CD8-positive, alpha-beta memory T cell (primary cell): ENCODE measurements at regions not wholly inside any gene's neighbourhood (a gene's known extent, or its start where the extent isn't known, plus 50 kb on each side); places are given as distances from the start of the nearest gene placed in this dataset.
"Not testable (repeated sequence)": the region's sequence is repeated elsewhere in the genome, so short reads cannot be mapped to it uniquely, and the experiment has no call there.

Experiments
- CTCF ChIA-PET: fragments of 350-600 bp; sonication (Branson Sonifier 250); formaldehyde crosslinking; loops from one replicate; lab custom pipeline; 2021; ENCODE audit warnings: antibody characterized with exemption; lab: Charles Lee
- POLR2A ChIA-PET: fragments of 350-600 bp; sonication (Branson Sonifier 250); formaldehyde crosslinking; loops from one replicate; lab custom pipeline; 2021; ENCODE audit warnings: antibody characterized with exemption; lab: Charles Lee
- DNase-seq, 5 donors: peaks; one replicate each; pipeline versions ENCODE4 v3.0.0 to v3.0.0-alpha.2; 2020 to 2022; ENCODE audit warnings: mixed read lengths in 1 of 5
- H3K27ac ChIP-seq: one replicate; pipeline ENCODE4 v1.7.0; 2013; ENCODE audit warnings: low read depth, mild to moderate bottlenecking, low read length, moderate library complexity
- H3K27me3 ChIP-seq: 2 replicates; pipeline ENCODE4 v1.7.0; 2013; ENCODE audit warnings: low read length, mild to moderate bottlenecking; ENCODE audit not compliant: insufficient read depth, poor library complexity, severe bottlenecking
- H3K36me3 ChIP-seq: 2 replicates; pipeline ENCODE4 v1.7.0; 2013; ENCODE audit warnings: mild to moderate bottlenecking, low read length, moderate library complexity; ENCODE audit not compliant: insufficient read depth
- H3K4me1 ChIP-seq: 2 replicates; pipeline ENCODE4 v1.7.0; 2013; ENCODE audit warnings: mild to moderate bottlenecking, low read length, moderate library complexity; ENCODE audit not compliant: insufficient read depth
- H3K4me3 ChIP-seq: 2 replicates; pipeline ENCODE4 v1.7.0; 2013; ENCODE audit warnings: mild to moderate bottlenecking, low read length
- H3K9me3 ChIP-seq: 2 replicates; pipeline ENCODE4 v1.7.0; 2013; ENCODE audit warnings: mild to moderate bottlenecking, low read length
- H3K27ac Mint-ChIP-seq, 8 donors: one replicate each; pipeline ENCODE4 v1.8.0; 2020 to 2021; ENCODE audit warnings: mixed read lengths in 8 of 8, mild to moderate bottlenecking in 6 of 8, inconsistent platforms in 3 of 8, moderate library complexity in 3 of 8
- H3K27me3 Mint-ChIP-seq, 2 donors: one replicate each; pipeline ENCODE4 v1.8.0; 2020 to 2021; ENCODE audit warnings: mixed read lengths in 2 of 2, mild to moderate bottlenecking in 1 of 2, moderate library complexity in 1 of 2
- H3K36me3 Mint-ChIP-seq, 3 donors: one replicate each; pipeline ENCODE4 v1.8.0; 2020 to 2021; ENCODE audit warnings: mixed read lengths in 3 of 3, inconsistent platforms in 1 of 3, mild to moderate bottlenecking in 1 of 3
- H3K4me1 Mint-ChIP-seq, 3 donors: one replicate each; pipeline ENCODE4 v1.8.0; 2020 to 2021; ENCODE audit warnings: mixed read lengths in 3 of 3, inconsistent platforms in 1 of 3, mild to moderate bottlenecking in 1 of 3
- H3K4me3 Mint-ChIP-seq, 7 donors: one replicate each; pipeline ENCODE4 v1.8.0; 2020 to 2021; ENCODE audit warnings: mixed read lengths in 7 of 7, mild to moderate bottlenecking in 6 of 7, moderate library complexity in 4 of 7, inconsistent platforms in 2 of 7
- H3K9me3 Mint-ChIP-seq, 5 donors: one replicate each; pipeline ENCODE4 v1.8.0; 2020 to 2022; ENCODE audit warnings: mixed read lengths in 5 of 5, mild to moderate bottlenecking in 3 of 5, moderate library complexity in 2 of 5, inconsistent platforms in 1 of 5

- H3K4me3 ChIP-seq = no peak overlapping the region
- H3K27ac Mint-ChIP-seq = no peak overlapping the region
- no peak overlapping the region for H3K27ac ChIP-seq
- no peaks in the 10 kb centered on the region for H3K36me3 ChIP-seq
- peaks cover 0 to 5% (median 0%) of the 10 kb centered on the region in 5 donors for H3K9me3 Mint-ChIP-seq
- DNase-seq = no peak
- no peaks in the 10 kb centered on the region for H3K9me3 ChIP-seq
- no peaks in the 10 kb centered on the region for H3K4me1 Mint-ChIP-seq
- POLR2A ChIA-PET = no interaction called here
- H3K27me3 ChIP-seq = no peaks in the 10 kb centered on the region
- H3K4me1 ChIP-seq = no peaks in the 10 kb centered on the region
- H3K4me3 Mint-ChIP-seq = no peak overlapping the region
- no peaks in the 10 kb centered on the region for H3K36me3 Mint-ChIP-seq
- H3K27me3 Mint-ChIP-seq = peaks cover 2 to 20% of the 10 kb centered on the region in 2 donors
- CTCF ChIA-PET = no interaction called here
Observed at GRCh38 chr6:140462453-140463311, 1088.2 kb upstream of the CITED2 start.

DNA sequence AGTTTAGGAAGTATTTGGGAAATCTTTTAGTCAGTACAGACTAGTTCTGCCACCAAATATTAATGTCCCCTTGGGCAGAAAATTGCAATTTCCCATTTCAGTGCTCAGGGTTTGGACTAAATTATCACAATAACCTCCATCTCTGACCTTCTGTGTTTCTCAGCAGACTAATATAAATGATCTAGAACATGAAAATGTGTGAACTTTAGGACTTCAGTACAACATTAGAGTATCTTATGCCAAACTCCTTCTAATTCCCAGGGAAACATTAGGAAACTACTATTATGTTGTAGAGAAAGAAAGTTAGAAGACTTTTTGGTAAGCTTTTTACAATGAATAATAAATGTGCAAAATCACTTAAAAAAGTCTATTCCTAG, 1087.6 kb upstream of the CITED2 start:
- Mint-ChIP-seq H3K4me3 (no peak overlapping the region), H3K36me3 (no peaks in the 10 kb centered on the region), H3K27me3 (peaks cover 2 to 20% of the 10 kb centered on the region in 2 donors), H3K9me3 (peaks cover 0 to 5% (median 0%) of the 10 kb centered on the region in 5 donors), H3K27ac (no peak overlapping the region), H3K4me1 (no peaks in the 10 kb centered on the region)
- Histone ChIP-seq H3K36me3 (no peaks in the 10 kb centered on the region), H3K9me3 (no peaks in the 10 kb centered on the region), H3K4me3 (no peak overlapping the region), H3K4me1 (no peaks in the 10 kb centered on the region), H3K27me3 (no peaks in the 10 kb centered on the region), H3K27ac (no peak overlapping the region)
- ChIA-PET CTCF (no interaction called here), POLR2A (no interaction called here)
- DNase-seq = no peak

GRCh38 chr6:140460267-140460666, 1085.8 kb upstream of the CITED2 start:
- H3K4me3 ChIP-seq = no peak overlapping the region
- Mint-ChIP-seq H3K4me1 (no peaks in the 10 kb centered on the region), H3K27me3 (peaks cover 3 to 20% of the 10 kb centered on the region in 2 donors), H3K4me3 (no peak overlapping the region), H3K36me3 (no peaks in the 10 kb centered on the region), H3K27ac (no peak overlapping the region), H3K9me3 (no peaks in the 10 kb centered on the region)
- H3K27ac ChIP-seq = no peak overlapping the region
- DNase-seq = no peak
- CTCF ChIA-PET = no interaction called here
- no peaks in the 10 kb centered on the region for H3K36me3 ChIP-seq
- POLR2A ChIA-PET = no interaction called here
- H3K27me3 ChIP-seq = no peaks in the 10 kb centered on the region
- H3K9me3 ChIP-seq = no peaks in the 10 kb centered on the region
- H3K4me1 ChIP-seq = no peaks in the 10 kb centered on the region

DNA sequence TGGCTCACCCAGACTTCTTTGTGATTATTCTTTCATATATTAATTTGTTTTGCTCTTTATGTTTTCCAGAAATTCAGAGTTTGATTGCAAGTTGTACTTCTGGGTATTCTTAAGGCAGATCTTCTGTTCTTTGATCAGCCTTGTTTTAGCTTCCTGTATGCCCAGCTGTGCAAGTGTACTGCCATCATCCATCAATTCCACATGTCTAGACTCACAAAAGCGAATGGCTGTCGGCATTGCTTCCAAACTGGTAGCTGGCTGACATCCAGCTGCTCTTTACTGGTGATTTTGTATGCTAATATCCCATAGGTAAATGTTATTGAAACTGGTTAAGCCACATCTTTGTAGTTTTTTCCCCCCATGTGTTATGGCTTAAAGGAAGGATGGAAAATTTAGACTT, 1084.8 kb upstream of the CITED2 start:
- no peaks in the 10 kb centered on the region for H3K36me3 ChIP-seq
- no peaks in the 10 kb centered on the region for H3K4me1 ChIP-seq
- ChIA-PET POLR2A (no interaction called here), CTCF (no interaction called here)
- Mint-ChIP-seq H3K9me3 (no peaks in the 10 kb centered on the region), H3K36me3 (no peaks in the 10 kb centered on the region), H3K4me1 (no peaks in the 10 kb centered on the region), H3K27ac (no peak overlapping the region), H3K4me3 (no peak overlapping the region), H3K27me3 (peaks cover 3 to 20% of the 10 kb centered on the region in 2 donors)
- no peaks in the 10 kb centered on the region for H3K9me3 ChIP-seq
- H3K27ac ChIP-seq = no peak overlapping the region
- H3K4me3 ChIP-seq = no peak overlapping the region
- no peaks in the 10 kb centered on the region for H3K27me3 ChIP-seq
- DNase-seq = no peak

DNA sequence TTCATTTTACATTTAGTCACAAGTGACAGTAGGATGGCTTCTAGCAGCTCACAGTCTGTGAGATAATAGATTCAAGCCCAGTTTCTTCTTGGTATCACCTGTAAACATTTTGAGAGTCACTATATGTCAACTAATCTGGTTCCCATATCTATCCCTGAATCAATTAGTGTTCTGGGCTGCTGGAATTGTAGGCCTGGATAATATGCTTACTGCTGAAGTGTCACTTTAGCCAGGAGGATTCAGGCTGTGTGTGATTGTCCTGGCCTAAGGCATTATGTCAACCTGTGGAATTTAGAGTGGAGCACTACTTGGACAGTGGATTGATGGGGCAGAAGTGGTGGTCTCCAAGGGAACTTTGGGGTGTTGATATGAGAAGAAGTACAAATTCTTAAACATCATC, 1071.8 kb upstream of the CITED2 start:
- no peaks in the 10 kb centered on the region for H3K9me3 ChIP-seq
- H3K27ac Mint-ChIP-seq = no peak overlapping the region
- no peak overlapping the region for H3K4me3 Mint-ChIP-seq
- no peaks in the 10 kb centered on the region for H3K9me3 Mint-ChIP-seq
- no peaks in the 10 kb centered on the region for H3K27me3 Mint-ChIP-seq
- H3K4me1 ChIP-seq = no peaks in the 10 kb centered on the region
- POLR2A ChIA-PET = no interaction called here
- H3K36me3 ChIP-seq = no peaks in the 10 kb centered on the region
- no peak for DNase-seq
- H3K4me3 ChIP-seq = no peak overlapping the region
- H3K27ac ChIP-seq = no peak overlapping the region
- no peaks in the 10 kb centered on the region for H3K4me1 Mint-ChIP-seq
- CTCF ChIA-PET = no interaction called here
- no peaks in the 10 kb centered on the region for H3K27me3 ChIP-seq
- no peaks in the 10 kb centered on the region for H3K36me3 Mint-ChIP-seq

DNA sequence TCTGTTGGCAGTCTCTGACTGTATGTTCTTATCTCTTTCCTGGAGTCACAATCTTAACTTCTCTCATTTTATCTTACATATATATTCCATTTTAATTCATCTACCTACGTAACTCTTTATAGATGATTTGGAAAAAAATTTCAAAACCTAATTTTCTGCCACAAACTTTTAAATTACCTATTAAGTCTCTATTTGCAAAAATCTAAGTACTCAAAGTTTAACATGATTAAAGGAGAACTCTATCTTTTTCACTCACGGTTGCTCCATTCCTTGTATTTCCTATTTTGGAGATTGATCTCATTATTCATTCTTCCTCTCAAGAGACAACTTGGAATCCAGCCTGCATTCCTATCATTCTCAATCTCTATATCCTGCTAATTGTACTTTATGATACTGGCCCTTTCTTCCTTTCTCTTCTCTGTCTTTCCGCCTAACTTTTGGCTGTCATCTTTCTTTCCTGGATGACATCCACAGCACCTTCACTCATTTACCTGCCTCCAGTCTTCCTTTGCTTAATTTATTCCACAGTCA, 1071.1 kb upstream of the CITED2 start:
- Mint-ChIP-seq H3K4me3 (no peak overlapping the region), H3K36me3 (no peaks in the 10 kb centered on the region), H3K27ac (no peak overlapping the region), H3K27me3 (no peaks in the 10 kb centered on the region), H3K4me1 (no peaks in the 10 kb centered on the region), H3K9me3 (no peaks in the 10 kb centered on the region)
- Histone ChIP-seq H3K4me1 (no peaks in the 10 kb centered on the region), H3K36me3 (no peaks in the 10 kb centered on the region), H3K27me3 (no peaks in the 10 kb centered on the region), H3K9me3 (no peaks in the 10 kb centered on the region), H3K4me3 (no peak overlapping the region), H3K27ac (no peak overlapping the region)
- no peak for DNase-seq
- ChIA-PET CTCF (no interaction called here), POLR2A (no interaction called here)

GRCh38 chr6:140443112-140443511, 1068.7 kb upstream of the CITED2 start:
- H3K4me3 Mint-ChIP-seq, CTCF ChIA-PET, H3K9me3 Mint-ChIP-seq: not testable (repeated sequence)

DNA sequence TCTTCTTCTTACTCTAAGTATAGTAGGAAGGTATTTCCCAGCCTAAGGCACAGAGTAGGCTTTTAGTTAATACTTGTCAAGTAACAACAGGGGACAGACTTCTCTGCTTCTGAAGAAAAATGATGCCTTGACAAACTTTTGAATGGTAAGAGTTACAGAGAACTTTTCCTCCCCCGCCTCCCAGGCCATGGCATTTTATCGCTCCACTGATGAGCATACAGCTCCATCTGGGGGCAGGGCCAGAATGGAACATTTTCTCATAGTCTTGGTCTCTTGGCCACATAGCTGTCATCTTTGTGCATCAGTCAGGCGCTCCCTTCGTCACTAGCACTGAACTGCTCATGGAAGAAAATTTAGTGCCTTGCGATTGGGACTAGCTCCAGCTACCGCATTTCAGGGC, 1066.8 kb upstream of the CITED2 start:
- Histone ChIP-seq H3K27ac (no peak overlapping the region), H3K27me3 (no peaks in the 10 kb centered on the region), H3K36me3 (no peaks in the 10 kb centered on the region), H3K4me3 (no peak overlapping the region), H3K9me3 (no peaks in the 10 kb centered on the region), H3K4me1 (no peaks in the 10 kb centered on the region)
- peaks cover 4 to 6% of the 10 kb centered on the region in 2 donors for H3K27me3 Mint-ChIP-seq
- ChIA-PET POLR2A (no interaction called here), CTCF (interaction anchor here (0.9 kb wide), 1 partner anchor 1072 kb away, joined by 4 read pairs; no protein-coding TSS in a partner anchor)
- H3K4me3 Mint-ChIP-seq = no peak overlapping the region
- no peak for DNase-seq
- no peaks in the 10 kb centered on the region for H3K9me3 Mint-ChIP-seq
- no peaks in the 10 kb centered on the region for H3K36me3 Mint-ChIP-seq
- no peaks in the 10 kb centered on the region for H3K4me1 Mint-ChIP-seq
- H3K27ac Mint-ChIP-seq = peak overlapping the region in 1 of 8 donors; percentile 58

More at GRCh38 chr6:140443112-140443511, 1068.7 kb upstream of the CITED2 start:
- H3K27me3 Mint-ChIP-seq, H3K4me3 ChIP-seq, H3K36me3 ChIP-seq, H3K36me3 Mint-ChIP-seq, POLR2A ChIA-PET, DNase-seq, H3K27me3 ChIP-seq, H3K4me1 ChIP-seq, H3K4me1 Mint-ChIP-seq, H3K27ac Mint-ChIP-seq, H3K9me3 ChIP-seq, H3K27ac ChIP-seq: not testable (repeated sequence)
